Right lobe of liver (tissue), 6 donors: ENCODE measurements at regions not wholly inside any gene's neighbourhood (a gene's known extent, or its start where the extent isn't known, plus 50 kb on each side); places are given as distances from the start of the nearest gene placed in this dataset.

Experiments
- ATAC-seq, 4 donors: fragments of 200-7000 bp; cut with Tn5 transposase; one replicate each; pipeline ENCODE4 v1.9.1; 2020; ENCODE audit warnings: mild to moderate bottlenecking in 4 of 4, moderate library complexity in 4 of 4
- DNase-seq, 3 donors: peaks; one replicate each; pipeline ENCODE4 v3.0.0-alpha.2; 2020
- H3K27ac ChIP-seq, 3 donors: fragments of 200-600 bp; one replicate each; pipeline ENCODE4 v1.8.0; 2022
- H3K27me3 ChIP-seq, 2 donors: fragments of 200-600 bp; one replicate each; pipeline ENCODE4 v1.8.0; 2022
- H3K36me3 ChIP-seq, 4 donors: fragments of 200-600 bp; sonication (generic) in 1 of 4; one replicate each; pipeline versions ENCODE4 v1.5.1 to v1.8.0; 2017 to 2022; ENCODE audit warnings: control low read depth in 1 of 4
- H3K4me1 ChIP-seq, 4 donors: fragments of 200-600 bp; sonication (generic) in 1 of 4; one replicate each; pipeline versions ENCODE4 v1.5.1 to v1.8.0; 2017 to 2022; ENCODE audit warnings: control low read depth in 1 of 4
- H3K4me3 ChIP-seq, 3 donors: fragments of 200-600 bp; one replicate each; pipeline ENCODE4 v1.8.0; 2022
- H3K9me3 ChIP-seq, 4 donors: fragments of 200-600 bp; sonication (generic) in 1 of 4; one replicate each; pipeline versions ENCODE4 v1.5.1 to v1.8.0; 2017 to 2022; ENCODE audit warnings: control low read depth in 1 of 4
- CTCF ChIP-seq, 4 donors: fragments of 200-600 bp in 3 of 4; fragments of 450-650 bp in 1 of 4; IDR thresholded peaks; one replicate each; pipeline versions ENCODE4 v1.5.1 to v1.8.0; 2016 to 2022; ENCODE audit warnings: antibody characterized with exemption in 4 of 4, mild to moderate bottlenecking in 2 of 4
- POLR2A ChIP-seq: fragments of 450-650 bp; IDR thresholded peaks from one replicate; pipeline ENCODE4 v1.6.1; 2017; ENCODE audit warnings: antibody characterized with exemption, mild to moderate bottlenecking
- WGBS: methylation state at CpG from one replicate; pipeline ENCODE4 v1.1.6; 2018; ENCODE audit warnings: low coverage, low lambda C conversion rate; ENCODE audit not compliant: insufficient coverage; ENCODE audit errors: missing lambda C conversion rate; 5-methylcytosine and 5-hydroxymethylcytosine counted together
- intact Hi-C, 2 donors: fragments of 100-400 bp; cut with DNase I; formaldehyde crosslinking; loops; one replicate each; pipeline versions ENCODE4 v1.11.2 to v1.14.1; 2022
- donor health status: DM: no; HTN: yes; CAD: no.
- donor health status: DM: no; HTN: no; CAD: no.
- donor health status: DM: no; HTN: no; CAD: no.
- donor health status: DM: no; HTN: yes; CAD: no.
- donor health status: DM: no; HTN: yes; CAD: no.

GRCh38 chr5:117456866-117457470 is 882.3 kb upstream of the SEMA6A start:
- ATAC-seq (no peak), DNase-seq (no peak)
- no peak overlapping the region for H3K27ac ChIP-seq
- TF ChIP-seq CTCF (IDR thresholded peaks at IDR 0.05) (no peak), POLR2A (no peak)
- no peaks in the 10 kb centered on the region for H3K9me3 ChIP-seq
- no peak overlapping the region for H3K4me3 ChIP-seq
- no peaks in the 10 kb centered on the region for H3K36me3 ChIP-seq
- no peaks in the 10 kb centered on the region for H3K27me3 ChIP-seq
- no peaks in the 10 kb centered on the region for H3K4me1 ChIP-seq
- intact Hi-C loops = no loop called here
- 41% methylated on average over 4 of the region's 4 CpGs for WGBS

GRCh38 chr5:117455236-117456233 is 880.9 kb upstream of the SEMA6A start:
- intact Hi-C loops = no loop called here
- H3K27ac ChIP-seq = no peak overlapping the region

GRCh38 chr5:117454716-117455212 is 880.1 kb upstream of the SEMA6A start:
- TF ChIP-seq CTCF (IDR thresholded peaks at IDR 0.05) (peak; percentile 71 to 93 (median 85)), POLR2A (no peak)
- no peak overlapping the region for H3K27ac ChIP-seq
- H3K27me3 ChIP-seq = no peaks in the 10 kb centered on the region
- intact Hi-C loops = no loop called here
- peak; percentile 28 to 63 (median 59) for DNase-seq
- peak overlapping the region in 2 of 3 donors; percentile 35 to 45 for H3K4me3 ChIP-seq
- H3K36me3 ChIP-seq = no peaks in the 10 kb centered on the region
- H3K9me3 ChIP-seq = no peaks in the 10 kb centered on the region
- WGBS = 18% methylated on average over 9 of the region's 13 CpGs
- ATAC-seq = peak; percentile 93 to 96 (median 94)
- H3K4me1 ChIP-seq = no peaks in the 10 kb centered on the region

More at GRCh38 chr5:117455236-117456233, 880.9 kb upstream of the SEMA6A start:
- TF ChIP-seq POLR2A (no peak), CTCF (IDR thresholded peaks at IDR 0.05) (peak in 1 of 4 donors; percentile 32)
- ATAC-seq (peak; percentile 63 to 72 (median 68)), DNase-seq (peak; percentile 19 to 40 (median 39))
- no peaks in the 10 kb centered on the region for H3K4me1 ChIP-seq
- peak overlapping the region in 2 of 3 donors; percentile 35 to 45 for H3K4me3 ChIP-seq
- 40% methylated on average over 13 of the region's 21 CpGs for WGBS
- H3K27me3 ChIP-seq = no peaks in the 10 kb centered on the region
- no peaks in the 10 kb centered on the region for H3K9me3 ChIP-seq
- H3K36me3 ChIP-seq = no peaks in the 10 kb centered on the region

GRCh38 chr5:117436846-117437245 is 862.2 kb upstream of the SEMA6A start:
- Histone ChIP-seq H3K4me1 (no peaks in the 10 kb centered on the region), H3K36me3 (no peaks in the 10 kb centered on the region), H3K27ac (no peak overlapping the region), H3K27me3 (no peaks in the 10 kb centered on the region), H3K9me3 (no peaks in the 10 kb centered on the region), H3K4me3 (no peak overlapping the region)
- DNase-seq (no peak), ATAC-seq (no peak)
- TF ChIP-seq POLR2A (no peak), CTCF (IDR thresholded peaks at IDR 0.05) (no peak)
- intact Hi-C loops = no loop called here
- 48% methylated on average over 4 of the region's 4 CpGs for WGBS
